ENCODE measurements at regions not wholly inside any gene's neighbourhood (a gene's known extent, or its start where the extent isn't known, plus 50 kb on each side); places are given as distances from the start of the nearest gene placed in this dataset.

- WGBS, 2 experiments (ENCODE audit: extremely low coverage in 2 of 2, insufficient read length in 1 of 2), result 0% methylated on average over 1 of the region's 7 CpGs; no CpG with 5 or more reads in 1 of the 2 experiments
- intact Hi-C loops (cut with micrococcal nuclease), result no loop called here
These were observed 1131.0 kb downstream of the BCL11B start for GRCh38 chr14:98140862-98141530.

More at GRCh38 chr14:98140862-98141530, 1131.0 kb downstream of the BCL11B start:
- no peak overlapping the region for H3K56ac ChIP-seq (ENCODE audit: extremely low read depth, insufficient read depth, low read length)
- no peak overlapping the region for H3K4me2 ChIP-seq (ENCODE audit: low read depth, low read length)
- H3K9me3 ChIP-seq (ENCODE audit: control insufficient read depth, insufficient read depth, low read length), result peaks cover 8% of the 10 kb centered on the region
- H3K27ac ChIP-seq (ENCODE audit: insufficient read depth, low read length), result no peak overlapping the region
- no peaks in the 10 kb centered on the region for H3K4me1 ChIP-seq (ENCODE audit: control insufficient read depth, insufficient read depth, low read length)
- H3K79me1 ChIP-seq (ENCODE audit: low read depth in 1 of 2, low read length in 2 of 2), result no peaks in the 10 kb centered on the region
- ChIA-PET POLR2A (ENCODE audit: unreplicated experiment) (no interaction called here), CTCF (no interaction called here)
- H3K4me3 ChIP-seq (ENCODE audit: insufficient read depth, low read depth, low read length), result no peak overlapping the region
- TF ChIP-seq MXI1 (IDR thresholded peaks at IDR 0.05; ENCODE audit: borderline replicate concordance, low read depth, low read length) (no peak), MAFK (IDR thresholded peaks at IDR 0.05; ENCODE audit: low read depth, low read length) (no peak), SMC3 (IDR thresholded peaks at IDR 0.05; ENCODE audit: low read depth, low read length) (no peak), RAD21 (IDR thresholded peaks at IDR 0.05; ENCODE audit: low read length) (no peak), RFX5 (IDR thresholded peaks at IDR 0.05; ENCODE audit: low read depth, low read length) (no peak), FOS (IDR thresholded peaks at IDR 0.05; ENCODE audit: low read depth, low read length) (no peak), NFE2L2 (IDR thresholded peaks at IDR 0.05; ENCODE audit: low read depth, low read length) (no peak), USF2 (IDR thresholded peaks at IDR 0.05; ENCODE audit: low read depth, low read length) (no peak), BHLHE40 (IDR thresholded peaks at IDR 0.05; ENCODE audit: low read depth, low read length) (no peak), CEBPB (IDR thresholded peaks at IDR 0.05; ENCODE audit: low read depth, low read length) (no peak)
- no peak overlapping the region for H3K4ac ChIP-seq (ENCODE audit: low read depth, low read length)
- H2BK15ac ChIP-seq (ENCODE audit: low read depth, low read length), result no peak overlapping the region
- no peaks in the 10 kb centered on the region for H3K9me1 ChIP-seq (ENCODE audit: insufficient read depth, low read length)
- no peak overlapping the region for H2AFZ ChIP-seq (replicated peaks; ENCODE audit: low read length, poor library complexity)
- ATAC-seq (ENCODE audit: low read depth) (no peak), DNase-seq (no peak)
- no peak overlapping the region for H3K23ac ChIP-seq (ENCODE audit: low read depth, low read length)
- in situ Hi-C loops (cut with MboI; ENCODE audit: low sequenced_read_pairs) (no loop called here), dilution Hi-C loops (cut with HindIII; ENCODE audit: low sequenced_read_pairs, unreplicated experiment) (no loop called here)
- H3K36me3 ChIP-seq (ENCODE audit: control insufficient read depth, insufficient read depth, low read length), result no peaks in the 10 kb centered on the region
- H2BK20ac ChIP-seq (ENCODE audit: low read depth, low read length), result no peak overlapping the region
- H2BK5ac ChIP-seq (ENCODE audit: low read depth, low read length, poor library complexity, severe bottlenecking), result no peak overlapping the region
- H4K5ac ChIP-seq (ENCODE audit: low read depth, low read length), result no peak overlapping the region
- H2AK5ac ChIP-seq (ENCODE audit: low read depth, low read length), result no peak overlapping the region
- H2BK120ac ChIP-seq (ENCODE audit: low read depth, low read length), result no peak overlapping the region
- no peak overlapping the region for H3K9ac ChIP-seq (ENCODE audit: low read depth, low read length)
- H3K18ac ChIP-seq (ENCODE audit: low read depth, low read length), result no peak overlapping the region
- BruUV-seq (replicated peaks), result no TSS peak
- no peak overlapping the region for H4K91ac ChIP-seq (ENCODE audit: insufficient read depth, low read depth, low read length)
- H4K20me1 ChIP-seq (ENCODE audit: insufficient read depth, low read length), result no peaks in the 10 kb centered on the region
- no peak overlapping the region for H2AK9ac ChIP-seq (replicated peaks; ENCODE audit: low read depth, low read length, poor library complexity)
- H3K27me3 ChIP-seq (ENCODE audit: control insufficient read depth, insufficient read depth, low read length), result no peaks in the 10 kb centered on the region
- no peak overlapping the region for H3K14ac ChIP-seq (replicated peaks; ENCODE audit: low read depth, low read length)
- H4K8ac ChIP-seq (ENCODE audit: low read depth in 2 of 2, low read length in 2 of 2), result no peak overlapping the region

All from IMR-90 (cell line).